ENCODE measurements at regions not wholly inside any gene's neighbourhood (a gene's known extent, or its start where the extent isn't known, plus 50 kb on each side); places are given as distances from the start of the nearest gene placed in this dataset.
A peak's percentile ranks its signal among the peaks of the same experiment; 100 is the strongest.

DNA sequence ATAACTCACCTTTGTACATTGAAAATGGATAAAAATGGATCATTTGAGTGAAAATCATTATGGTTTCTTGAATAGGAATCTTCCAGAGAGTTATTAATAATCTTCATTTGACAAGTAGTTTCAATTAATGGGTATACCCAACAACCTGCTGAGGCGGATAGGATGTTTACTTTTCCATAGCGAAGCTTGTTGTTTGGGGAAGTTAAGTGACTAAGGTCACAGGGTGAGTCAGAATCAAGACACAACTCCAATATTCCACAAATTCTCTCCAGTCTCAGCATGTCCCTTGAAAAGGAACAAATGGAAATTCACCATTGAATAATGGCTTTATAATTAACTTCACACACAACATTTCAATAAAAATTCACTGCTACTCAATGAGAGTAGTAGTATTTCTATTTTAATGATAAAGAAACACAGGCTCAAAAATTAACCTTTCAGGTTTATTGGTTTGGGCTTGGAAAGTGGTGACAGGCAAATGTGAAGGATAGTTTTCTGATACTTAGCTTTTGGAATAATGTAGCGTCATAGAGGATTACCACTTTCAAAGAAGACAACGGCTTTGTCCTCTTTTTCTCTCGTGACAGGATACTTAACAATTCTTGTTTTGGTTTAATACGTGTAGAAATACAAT lies 211.3 kb downstream of the GPD2 start:
- no peak for DNase-seq

DNA sequence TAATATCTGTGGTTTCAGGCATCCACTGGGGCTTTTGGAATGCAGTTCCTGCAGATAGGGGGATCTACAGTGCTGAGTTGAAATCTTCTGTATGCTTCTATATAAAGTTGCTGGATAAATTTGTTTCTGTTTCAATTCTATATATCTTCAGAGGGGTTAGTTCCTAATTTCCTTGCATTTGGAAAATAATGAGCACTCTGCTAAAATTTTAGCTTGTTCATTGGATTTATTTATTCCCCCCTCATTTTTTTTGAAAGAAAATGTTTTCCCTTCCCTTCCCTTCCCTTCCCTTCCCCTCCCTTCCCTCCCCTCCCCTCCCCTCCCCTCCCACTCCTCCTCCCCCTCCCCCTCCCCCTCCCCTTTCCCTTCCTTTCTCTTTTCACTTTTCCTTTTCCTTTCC lies 212.3 kb downstream of the GPD2 start:
- DNase-seq: no peak

DNA sequence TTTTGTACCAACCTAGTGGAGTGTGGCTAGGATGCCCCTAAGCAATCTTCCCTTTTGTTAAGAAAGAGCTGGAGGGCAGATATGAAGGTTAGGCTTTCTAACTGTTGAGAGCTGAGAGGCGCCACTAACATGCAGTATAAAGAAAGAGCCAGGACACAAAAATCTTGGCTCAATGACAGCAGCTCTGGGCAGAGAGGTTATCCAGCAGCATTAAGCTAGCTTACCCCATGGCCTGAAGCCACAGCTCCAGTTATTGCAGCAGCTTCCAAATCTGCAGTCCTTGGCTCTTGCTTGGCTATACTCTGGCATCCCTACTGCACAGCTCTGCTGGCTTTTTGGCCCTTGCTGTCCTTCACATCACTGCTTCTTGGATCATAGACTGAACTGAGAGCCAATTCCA lies 213.4 kb downstream of the GPD2 start:
- DNase-seq: peak in 2 of 14 donors; percentile 4 to 80

DNA sequence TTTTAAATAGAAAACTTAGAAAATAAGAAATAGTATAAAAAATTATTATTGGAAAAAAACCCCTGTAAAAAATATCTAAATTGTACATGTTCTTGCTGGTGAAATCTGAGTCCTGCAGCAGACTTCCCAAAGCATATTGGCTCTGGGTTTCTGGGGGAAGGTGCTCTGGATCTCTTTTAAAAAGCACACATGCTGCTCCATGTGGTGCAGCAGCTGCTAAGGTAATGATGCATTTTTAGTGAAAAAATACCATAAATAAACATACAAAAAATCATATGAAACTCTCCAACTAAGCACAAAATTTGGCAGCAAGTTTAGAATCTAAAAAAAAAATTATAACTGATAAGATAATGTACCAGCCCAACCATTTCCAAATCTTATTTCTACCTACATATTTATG lies 216.5 kb downstream of the GPD2 start:
- DNase-seq: no peak

DNA sequence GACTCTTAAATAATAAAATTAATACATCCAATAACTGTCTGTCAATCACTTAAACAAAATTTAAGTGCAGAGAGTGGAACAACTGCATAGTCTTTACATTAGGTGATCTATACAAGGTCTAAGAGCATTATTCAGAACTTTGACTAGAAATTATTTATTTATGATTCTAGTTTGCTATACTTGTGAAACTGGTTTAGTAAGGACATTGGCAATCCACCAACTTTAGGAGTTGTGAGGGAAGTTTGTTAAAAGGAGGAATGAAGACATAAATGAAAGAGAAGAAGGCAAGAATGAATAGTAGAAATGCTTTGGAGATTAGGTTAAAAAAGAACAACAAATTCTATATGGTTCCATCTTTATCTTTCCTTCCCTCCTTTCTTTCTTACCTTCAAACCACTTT lies 217.5 kb downstream of the GPD2 start:
- DNase-seq: no peak

DNA sequence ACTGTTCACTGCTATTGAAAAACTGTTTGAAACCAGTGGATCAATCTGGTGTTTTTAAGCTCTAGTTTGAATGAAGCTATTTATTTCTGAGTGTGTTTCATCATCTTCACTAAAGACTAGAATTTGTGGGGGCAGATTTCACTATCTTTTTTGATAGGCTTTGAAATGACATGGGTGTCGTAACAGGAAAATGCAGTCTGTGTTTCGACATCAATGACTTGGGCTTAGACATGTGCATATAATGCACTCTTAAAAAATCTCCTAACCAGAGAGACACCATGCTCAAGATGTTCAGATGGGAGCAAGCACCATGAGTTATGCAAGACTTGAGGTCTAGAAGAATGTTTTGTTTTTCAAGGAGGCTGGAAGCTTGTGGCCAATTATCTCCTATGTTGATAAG lies 221.6 kb downstream of the GPD2 start:
- no peak for DNase-seq

DNA sequence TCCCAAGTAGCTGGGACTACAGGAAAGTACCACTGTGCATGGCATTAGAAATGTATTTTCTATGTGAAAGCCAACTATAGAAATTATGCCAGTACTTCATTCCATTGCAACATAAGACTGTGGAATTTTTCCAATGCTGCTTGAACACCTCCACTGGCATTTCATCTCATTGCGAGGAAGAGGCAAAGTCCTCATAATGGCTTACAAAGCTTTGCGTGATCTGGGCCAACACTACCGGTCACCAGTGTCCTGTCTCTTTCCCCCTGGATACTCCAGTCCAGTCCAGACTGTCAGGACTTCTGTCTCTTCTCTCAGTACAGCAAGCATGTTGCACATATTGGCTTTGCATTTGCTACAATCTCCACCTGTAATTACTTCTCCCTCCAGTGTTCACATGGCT lies 223.5 kb downstream of the GPD2 start:
- no peak for DNase-seq

DNA sequence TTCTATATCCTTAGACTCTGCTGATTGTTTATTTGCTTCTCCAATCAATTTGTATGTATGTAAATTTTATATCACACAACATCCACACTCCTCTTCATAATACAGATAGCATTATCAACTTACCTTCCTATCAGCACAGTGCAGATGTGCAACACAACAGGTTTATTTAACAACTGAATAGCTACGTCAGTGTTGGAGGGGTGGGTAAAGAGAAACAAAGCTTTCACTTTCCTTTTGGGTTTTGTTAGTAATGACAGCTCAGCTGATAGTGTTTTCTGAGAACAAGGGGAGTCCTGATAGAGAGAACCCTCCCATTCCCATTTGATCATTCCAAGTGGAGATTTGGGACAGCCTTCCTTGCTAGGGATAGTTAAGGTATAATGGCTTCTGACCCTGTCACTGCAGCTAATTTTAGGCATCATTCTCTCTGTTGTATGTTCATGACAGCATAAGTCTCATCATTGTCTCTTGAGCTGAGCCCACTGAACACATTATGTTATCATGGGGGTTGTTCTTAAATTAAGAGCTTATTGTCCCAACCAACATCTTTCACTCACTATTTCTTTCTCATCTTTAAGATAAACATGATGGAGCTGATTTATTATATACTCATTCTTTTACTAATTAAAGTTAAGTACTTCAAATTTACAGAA lies 227.7 kb downstream of the GPD2 start:
- no peak for DNase-seq

DNA sequence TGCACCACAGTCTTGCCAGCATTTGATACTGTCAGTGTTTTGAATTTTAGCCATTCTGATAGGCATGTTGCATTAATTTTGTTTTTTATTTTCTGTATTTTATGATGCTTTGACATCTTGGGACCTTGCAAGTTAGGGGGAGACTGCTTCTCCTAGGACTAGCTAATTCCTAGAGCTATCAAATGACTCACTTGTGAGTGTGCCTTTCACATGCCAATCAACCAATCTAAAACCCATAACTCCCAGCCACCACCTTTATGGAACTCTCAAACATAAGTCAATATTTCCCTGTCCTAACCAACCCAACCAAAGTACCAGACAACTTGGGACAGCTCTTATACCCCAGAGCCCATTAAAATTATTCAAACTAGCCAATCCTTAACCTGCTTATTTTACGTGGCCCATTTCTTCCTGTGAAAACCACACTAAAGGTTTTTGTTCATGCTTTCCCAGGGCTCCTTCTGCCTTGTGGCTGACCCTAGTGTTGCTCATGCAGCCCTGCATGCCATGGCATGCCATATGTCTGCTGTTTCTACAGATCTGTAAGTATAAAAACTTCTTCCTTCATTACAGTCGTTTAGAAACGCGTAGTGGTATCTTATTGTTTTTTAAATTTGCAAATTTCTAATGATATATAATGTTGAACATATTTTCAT lies 230.1 kb downstream of the GPD2 start:
- no peak for DNase-seq

DNA sequence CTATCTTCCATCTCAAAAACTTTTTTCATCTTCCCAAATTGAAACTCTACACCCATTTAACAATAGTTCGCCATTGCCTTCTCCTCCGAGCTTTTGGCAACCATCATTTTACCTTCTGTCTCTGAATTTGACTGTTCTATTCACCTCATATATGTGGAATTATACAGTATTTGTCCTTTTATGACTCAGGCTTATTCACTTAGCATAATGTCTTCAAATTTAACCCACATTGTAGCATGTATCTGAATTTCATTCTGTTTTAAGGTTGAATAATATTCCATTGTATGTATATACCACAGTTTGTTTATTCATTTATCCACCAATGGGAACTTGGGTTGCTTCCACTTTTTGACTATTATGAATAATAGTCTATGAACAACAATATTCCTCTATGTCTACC lies 233.9 kb downstream of the GPD2 start:
- no peak for DNase-seq

DNA sequence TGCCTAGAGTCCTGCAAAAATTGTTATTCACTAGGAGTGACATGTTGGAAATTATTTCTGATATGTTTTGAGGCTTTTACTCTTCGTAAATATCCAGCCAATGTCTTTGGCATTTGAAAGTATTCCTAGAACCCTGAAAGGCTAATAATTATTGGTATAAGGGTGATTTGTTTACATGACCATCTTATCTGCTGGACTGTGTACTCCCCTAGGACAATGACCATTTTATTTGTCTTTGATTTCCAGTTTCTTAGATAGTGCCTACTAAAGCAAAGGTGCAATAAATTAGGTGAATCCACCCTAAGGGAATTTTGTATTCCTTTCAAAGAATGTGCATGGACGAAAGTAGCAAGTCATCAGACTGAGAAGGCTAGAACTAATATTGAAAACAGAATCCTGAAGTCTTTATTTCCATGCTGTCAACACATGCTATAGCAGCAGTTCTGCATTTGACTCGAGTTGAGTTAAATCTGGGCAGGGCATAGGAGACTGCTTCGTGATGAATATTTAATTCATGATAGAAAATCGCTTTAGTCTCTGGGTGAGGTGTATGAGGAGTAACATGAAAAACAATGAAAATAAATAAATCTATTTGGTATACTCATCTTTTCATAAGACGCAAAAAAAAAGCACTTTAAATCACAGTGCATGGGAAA lies 235.7 kb downstream of the GPD2 start:
- DNase-seq: no peak

DNA sequence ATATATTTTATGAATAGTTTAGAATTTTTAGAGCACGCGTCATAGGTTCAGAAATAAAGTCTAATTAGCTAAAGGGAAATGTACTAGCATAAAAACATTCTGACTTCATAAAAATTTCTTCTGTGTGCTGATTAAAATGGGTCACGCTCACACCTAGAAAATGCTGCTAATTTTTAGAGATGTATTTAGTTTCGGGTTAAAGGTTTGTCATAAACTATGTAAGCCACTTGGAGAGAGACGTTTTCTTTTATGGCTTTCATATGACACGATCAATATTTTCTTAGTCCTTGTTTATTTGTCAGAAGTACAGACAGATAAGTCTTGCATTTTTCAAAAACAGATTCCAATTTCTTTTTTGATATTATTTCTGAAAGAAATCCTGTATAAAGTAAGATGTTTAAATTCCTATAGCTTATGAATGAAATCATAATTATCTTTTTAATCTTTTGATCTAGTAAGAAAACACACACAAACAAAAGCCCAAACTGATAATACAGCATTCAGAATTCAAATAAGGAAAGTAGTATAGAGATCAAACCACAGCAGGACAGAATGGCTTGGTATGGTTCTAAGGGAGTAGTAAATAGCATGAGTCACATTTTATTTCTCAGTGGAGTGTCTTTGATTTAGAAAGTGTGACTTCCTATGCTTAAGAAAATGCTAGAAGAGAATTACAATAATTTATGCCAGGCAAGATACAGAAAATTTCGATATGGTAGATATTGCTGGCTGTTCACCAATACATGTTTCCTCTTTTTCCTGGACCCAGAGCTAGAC lies 236.6 kb downstream of the GPD2 start:
- DNase-seq: no peak

DNA sequence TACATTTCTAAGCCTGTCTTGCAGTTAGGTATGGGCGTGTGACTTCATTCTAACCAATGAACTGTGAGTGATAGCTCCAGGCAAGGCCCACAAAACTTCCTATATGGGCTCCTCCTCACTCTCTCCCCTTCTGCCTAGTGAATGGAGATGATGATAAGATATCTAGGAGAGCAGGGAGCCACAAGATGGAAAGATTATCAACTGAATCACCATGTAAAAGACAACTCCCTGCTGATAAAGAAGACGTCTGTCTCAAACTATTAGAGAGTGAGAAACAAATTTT lies 237.1 kb downstream of the GPD2 start:
- DNase-seq: no peak

DNA sequence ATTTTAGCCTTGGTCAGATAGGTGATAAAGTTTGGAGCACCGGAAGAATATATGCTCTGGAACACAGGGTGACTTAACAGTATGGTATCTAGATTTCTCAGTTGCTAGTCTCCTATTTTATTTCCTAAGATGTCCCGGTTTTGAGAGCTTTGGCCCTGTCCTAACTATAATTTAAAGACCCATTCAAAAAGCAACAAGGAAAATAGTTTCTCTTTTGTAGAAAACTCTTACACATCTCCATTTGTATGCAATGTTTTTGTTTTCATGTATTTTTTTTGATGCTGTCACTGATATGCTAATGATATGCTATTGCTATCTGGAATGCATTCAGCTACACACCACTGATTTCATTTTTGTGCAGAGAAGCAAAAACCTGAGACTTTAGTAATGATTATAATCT lies 237.8 kb downstream of the GPD2 start:
- no peak for DNase-seq

DNA sequence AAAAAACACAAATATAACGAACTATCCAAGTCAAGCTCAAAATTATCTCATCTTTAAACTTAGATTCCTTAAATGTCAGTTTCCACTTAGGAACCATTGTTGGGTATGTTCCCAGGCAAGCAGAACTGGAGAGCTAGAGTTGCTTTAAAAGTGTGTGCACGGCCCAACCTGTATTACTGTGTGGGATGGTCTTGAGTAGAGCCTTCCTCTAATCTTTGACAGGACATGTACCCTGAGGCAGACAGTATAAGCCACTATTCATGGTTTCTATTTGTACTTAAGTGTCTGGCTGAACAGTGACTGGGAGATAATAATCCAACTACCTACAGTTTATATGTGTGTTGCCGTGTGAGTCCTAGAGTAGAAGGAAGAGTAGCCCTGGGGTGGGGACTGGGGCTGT lies 239.7 kb downstream of the GPD2 start:
- no peak for DNase-seq

DNA sequence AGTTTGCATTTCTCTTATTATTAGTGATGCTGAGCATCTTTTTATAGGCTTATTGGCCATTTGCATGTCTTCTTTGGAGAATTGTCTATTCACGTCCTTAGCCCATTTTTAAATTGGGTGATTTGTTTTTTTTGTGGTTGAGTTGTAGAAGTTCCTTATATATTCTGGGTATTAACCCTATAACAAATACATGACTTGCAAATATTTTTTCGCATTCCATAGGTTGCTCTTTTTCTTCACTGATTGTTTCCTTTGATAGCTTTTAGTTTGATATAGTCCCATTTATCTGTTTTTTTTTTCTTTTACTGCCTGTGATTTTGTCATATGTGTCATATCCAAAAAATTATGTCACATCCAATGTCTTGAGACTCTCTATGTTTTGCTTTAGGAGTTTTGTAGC lies 243.6 kb downstream of the GPD2 start:
- no peak for DNase-seq

DNA sequence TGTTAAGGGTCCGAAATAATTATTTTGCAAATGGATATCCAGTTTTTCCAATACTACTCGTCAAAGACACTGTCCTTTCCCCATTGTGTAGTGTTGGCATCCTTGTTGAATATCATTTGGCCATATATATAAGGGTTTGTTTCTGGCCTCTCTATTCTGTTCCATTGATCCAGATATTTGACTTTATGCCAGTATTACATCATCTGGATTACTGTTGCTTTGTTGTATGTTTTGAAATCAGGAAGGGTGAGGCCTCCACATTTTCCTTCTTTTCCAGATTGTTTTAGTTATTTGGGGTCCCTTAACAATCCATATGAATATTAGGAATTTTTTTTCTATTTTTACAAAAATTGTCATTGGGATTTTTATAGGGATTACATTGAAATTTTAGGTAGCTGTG lies 244.1 kb downstream of the GPD2 start:
- DNase-seq: no peak

DNA sequence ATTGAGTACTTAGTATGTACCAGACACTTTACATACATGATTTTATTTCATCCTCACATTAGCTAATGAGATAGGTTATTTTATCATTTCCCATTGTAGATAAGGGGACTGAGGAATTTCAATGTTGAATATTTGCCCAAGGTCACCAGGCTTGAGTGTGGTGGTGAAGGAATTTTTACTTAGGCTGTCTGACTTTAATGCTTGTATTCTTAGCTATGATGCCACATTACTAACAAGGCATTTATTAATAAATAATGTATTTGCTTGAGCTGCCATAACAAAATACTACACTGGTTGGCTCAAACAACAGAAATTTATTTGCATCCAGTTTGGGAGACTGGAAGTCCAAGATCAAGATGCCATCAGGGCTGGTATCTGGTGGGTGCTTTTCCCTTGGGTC lies 250.9 kb downstream of the GPD2 start:
- no peak for DNase-seq

DNA sequence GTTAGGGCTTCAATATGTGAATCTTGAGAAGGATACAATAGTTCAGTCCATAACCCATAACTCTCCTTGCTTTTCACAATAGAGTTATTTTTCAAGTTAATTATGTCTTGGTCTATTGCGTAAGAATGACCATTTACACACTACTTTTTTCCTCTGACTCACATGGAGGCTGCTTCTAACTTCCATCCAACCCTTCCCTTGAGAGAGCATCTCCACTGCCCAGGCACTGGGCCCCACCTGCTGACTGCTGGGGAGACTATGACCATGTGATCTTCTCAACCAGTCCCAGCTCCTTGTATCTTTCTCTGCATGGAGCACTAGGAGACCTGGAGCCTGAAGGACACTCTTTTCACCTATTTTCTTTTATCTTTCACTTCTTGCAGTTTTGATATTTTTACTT lies 251.5 kb downstream of the GPD2 start:
- no peak for DNase-seq

DNA sequence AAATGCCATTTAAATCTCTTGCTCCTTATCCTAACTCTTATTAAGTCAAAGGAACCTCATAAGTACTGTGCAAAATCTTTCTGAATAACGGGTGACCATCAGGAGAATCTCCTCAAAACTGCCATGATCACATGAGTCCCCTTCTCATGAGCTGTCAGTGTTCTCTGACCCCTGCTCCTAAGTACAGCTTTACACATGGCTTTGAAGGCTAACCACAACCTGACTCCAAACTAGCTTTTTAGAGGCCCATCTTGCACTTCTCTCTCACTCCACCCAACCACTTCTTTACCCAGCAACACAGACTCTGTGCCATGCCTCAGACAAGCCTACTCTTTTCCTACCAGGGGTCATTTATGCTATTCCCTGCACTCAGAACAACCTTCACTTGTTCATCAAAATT lies 253.8 kb downstream of the GPD2 start:
- DNase-seq: no peak

DNA sequence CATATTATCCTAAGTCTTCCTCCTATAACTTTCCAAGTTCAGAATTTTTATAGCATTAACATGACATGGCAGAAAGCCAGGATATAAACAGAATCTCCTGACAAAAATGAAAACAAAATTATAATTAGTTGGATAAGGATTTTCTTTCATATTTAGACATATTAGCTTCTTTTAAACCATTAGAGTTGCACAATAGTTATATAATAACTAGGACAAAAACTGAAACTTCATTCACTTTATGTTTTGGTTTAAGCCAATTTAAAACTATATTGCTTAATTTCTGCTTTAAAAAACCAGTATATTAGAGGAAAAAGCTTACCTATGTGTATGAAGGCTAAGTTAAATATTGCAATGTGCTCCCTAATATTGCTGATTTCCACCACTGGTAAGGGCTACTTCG lies 254.8 kb downstream of the GPD2 start:
- DNase-seq: no peak

DNA sequence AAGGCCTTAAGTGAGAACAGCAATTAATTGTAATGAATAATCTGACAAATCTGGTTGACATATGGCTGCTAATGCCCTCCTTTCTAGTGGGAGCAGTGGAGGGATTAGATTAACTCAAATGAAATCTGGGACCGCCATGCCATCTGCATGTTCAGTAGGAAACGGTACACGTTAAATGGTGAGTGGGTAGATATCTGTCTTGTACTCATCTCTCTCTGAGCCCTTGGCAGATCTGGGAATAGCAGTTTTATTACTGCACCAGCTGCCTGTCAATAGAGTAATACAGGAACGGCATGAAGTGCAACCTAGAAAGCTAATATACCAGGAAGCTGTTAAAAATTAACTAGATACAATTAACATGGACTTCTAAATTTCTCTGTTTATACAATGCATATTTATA lies 258.8 kb downstream of the GPD2 start:
- no peak for DNase-seq

DNA sequence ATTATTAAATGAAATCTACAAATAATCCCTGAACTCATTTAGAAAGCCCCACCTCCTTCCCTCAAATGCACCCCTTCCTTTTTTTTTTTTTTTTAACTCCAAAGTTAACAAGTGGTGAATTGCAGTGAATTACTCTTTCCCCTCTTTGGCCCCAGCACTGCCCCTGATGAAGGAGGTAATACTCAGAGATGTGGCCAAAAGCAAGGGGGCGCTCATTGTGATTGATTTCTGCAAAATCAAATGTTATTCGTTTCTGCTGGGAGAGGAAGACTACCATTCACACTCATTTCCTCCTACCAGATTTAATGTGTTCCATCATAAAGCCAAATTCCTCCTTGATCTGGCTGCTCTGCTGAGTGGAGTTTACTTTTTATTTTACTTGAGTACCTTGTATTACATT lies 259.4 kb downstream of the GPD2 start:
- no peak for DNase-seq

All from C1 segment of cervical spinal cord (tissue), 14 donors.